K562 (cell line): ENCODE measurements at regions not wholly inside any gene's neighbourhood (a gene's known extent, or its start where the extent isn't known, plus 50 kb on each side); places are given as distances from the start of the nearest gene placed in this dataset.

Experiments
- AFF4 ChIP-seq: sonication (generic); formaldehyde crosslinking; IDR thresholded peaks from 2 replicates; pipeline ENCODE4 v1.8.0; 2023; ENCODE audit warnings: mild to moderate bottlenecking, missing genetic modification reagents
- FOXA1 ChIP-seq: fragments of 450-650 bp; IDR thresholded peaks from 2 replicates; pipeline ENCODE4 v1.6.1; 2016; ENCODE audit warnings: mild to moderate bottlenecking, borderline replicate concordance
- HDAC6 ChIP-seq: IDR thresholded peaks from 2 replicates; pipeline ENCODE4 v1.6.1; 2012; ENCODE audit warnings: low read depth, mild to moderate bottlenecking, control low read depth, inconsistent platforms, low read length, moderate library complexity
- MYC ChIP-seq, 2 experiments: fragments of 250-450 bp in 1 of 2; sonication (Bioruptor Pico) in 1 of 2; IDR thresholded peaks; 2 replicates each; pipeline versions ENCODE4 v1.5.1 to v1.6.1; 2012 to 2021; ENCODE audit warnings: low read depth in 2 of 2, borderline replicate concordance in 1 of 2, improper control_type of control experiment in 1 of 2, low read length in 1 of 2, mild to moderate bottlenecking in 1 of 2, moderate library complexity in 1 of 2
- POLR2A ChIP-seq: fragments of 450-650 bp; conservative IDR thresholded peaks from 2 replicates; pipeline ENCODE4 v1.6.1; 2016
- SMARCC2 ChIP-seq: fragments of 450-650 bp; IDR thresholded peaks from 2 replicates; pipeline ENCODE4 v1.6.1; 2017; ENCODE audit warnings: antibody characterized with exemption, moderate library complexity, mild to moderate bottlenecking, low read depth
- SMARCE1 ChIP-seq: fragments of 450-650 bp; IDR thresholded peaks from 2 replicates; pipeline ENCODE4 v1.7.1; 2016; ENCODE audit warnings: mild to moderate bottlenecking
- ZFPM2 ChIP-seq: fragments of 250-450 bp; sonication (Bioruptor Pico); IDR thresholded peaks from 2 replicates; pipeline ENCODE4 v1.5.1; 2022; ENCODE audit warnings: mild to moderate bottlenecking
- ZNF707 ChIP-seq: fragments of 250-450 bp; sonication (Bioruptor Pico); conservative IDR thresholded peaks from 2 replicates; pipeline ENCODE4 v1.8.0; 2022; ENCODE audit warnings: inconsistent platforms, mild to moderate bottlenecking, moderate library complexity
- ZSCAN32 ChIP-seq: fragments of 450-650 bp; formaldehyde crosslinking; IDR thresholded peaks from 2 replicates; pipeline ENCODE4 v1.4.0; 2020; ENCODE audit warnings: mild to moderate bottlenecking, moderate library complexity

- no peak for TF ChIP-seq ZNF707 (CRISPR knock-in tag)
- TF ChIP-seq ZFPM2 (CRISPR knock-in tag), result no peak
- TF ChIP-seq ZSCAN32 (CRISPR knock-in tag), result no peak
- no peak for TF ChIP-seq POLR2A
- TF ChIP-seq SMARCC2, result no peak
- no peak for TF ChIP-seq HDAC6
- TF ChIP-seq AFF4 (CRISPR knock-in tag), result no peak
- no peak for TF ChIP-seq SMARCE1
- TF ChIP-seq MYC (IDR thresholded peaks at IDR 0.05; ENCODE audit: low read depth, low read length), result no peak
- TF ChIP-seq MYC (CRISPR knock-in tag; IDR thresholded peaks at IDR 0.05; ENCODE audit: borderline replicate concordance, low read depth), result no peak
- no peak for TF ChIP-seq FOXA1
These were observed 180.5 kb downstream of the TENT5A start for GRCh38 chr6:81572020-81572419.
